Transverse colon (tissue), 4 donors: ENCODE measurements at regions not wholly inside any gene's neighbourhood (a gene's known extent, or its start where the extent isn't known, plus 50 kb on each side); places are given as distances from the start of the nearest gene placed in this dataset.

Experiments used
- DNase-seq: peaks from one replicate; pipeline ENCODE4 v3.0.0-alpha.2; 2019
- H3K27ac ChIP-seq, 4 donors: fragments of 200-600 bp; sonication (generic); 2 replicates each; pipeline ENCODE4 v1.5.1; 2016 to 2018; ENCODE audit warnings: inconsistent platforms in 4 of 4
- H3K27me3 ChIP-seq: fragments of 200-600 bp; sonication (generic); 2 replicates; pipeline ENCODE4 v1.5.1; 2017; ENCODE audit warnings: inconsistent platforms
- H3K36me3 ChIP-seq, 4 donors: fragments of 200-600 bp; sonication (generic); 2 replicates each; pipeline ENCODE4 v1.5.1; 2017 to 2019; ENCODE audit warnings: inconsistent platforms in 4 of 4
- H3K4me1 ChIP-seq, 4 donors: fragments of 200-600 bp; sonication (generic); 2 replicates each; pipeline ENCODE4 v1.5.1; 2017 to 2020; ENCODE audit warnings: inconsistent platforms in 4 of 4
- H3K4me3 ChIP-seq, 4 donors: fragments of 200-600 bp; sonication (generic); 1 replicate in 1 of 4; 2 replicates in 3 of 4; pipeline versions ENCODE4 v1.5.1 to v1.6.1; 2017 to 2019; ENCODE audit warnings: inconsistent platforms in 4 of 4
- H3K9me3 ChIP-seq, 2 donors: fragments of 200-600 bp; sonication (generic); 2 replicates each; pipeline ENCODE4 v1.5.1; 2017 to 2019; ENCODE audit warnings: inconsistent platforms in 2 of 2
- CTCF ChIP-seq, 5 experiments: fragments of 200-600 bp in 3 of 5; fragments of 450-650 bp in 2 of 5; sonication (generic) in 3 of 5; IDR thresholded peaks; 1 replicate in 2 of 5; 2 replicates in 3 of 5; pipeline ENCODE4 v1.5.1; 2016 to 2017; ENCODE audit warnings: antibody characterized with exemption in 5 of 5, inconsistent platforms in 3 of 5, mild to moderate bottlenecking in 2 of 5, moderate library complexity in 1 of 5
- EP300 ChIP-seq: sonication (generic); formaldehyde crosslinking; IDR thresholded peaks from one replicate; pipeline ENCODE4 v1.6.1; 2017; ENCODE audit warnings: antibody characterized with exemption, low read depth
- POLR2A ChIP-seq: fragments of 450-650 bp; IDR thresholded peaks from one replicate; pipeline ENCODE4 v1.6.1; 2016; ENCODE audit warnings: antibody characterized with exemption, mild to moderate bottlenecking, moderate library complexity
- POLR2AphosphoS5 ChIP-seq, 3 donors: sonication (generic); formaldehyde crosslinking; IDR thresholded peaks; one replicate each; pipeline ENCODE4 v1.6.1; 2016; ENCODE audit warnings: antibody characterized with exemption in 3 of 3
- WGBS, 2 donors: methylation state at CpG; one replicate each; pipeline ENCODE4 v1.1.5; 2018; ENCODE audit warnings: low coverage in 1 of 2; 5-methylcytosine and 5-hydroxymethylcytosine counted together
- in situ Hi-C, 4 donors: fragments of 200-750 bp; cut with MboI; loops; one replicate each; pipeline versions ENCODE4 v1.15.0 to v1.15.1; 2017; ENCODE audit warnings: low sequenced_read_pairs in 3 of 4, low pct_ligation_motif_present in 1 of 4, low pct_unique_long_range_greater_than_20kb in 1 of 4
- intact Hi-C: fragments of 100-400 bp; cut with DNase I; formaldehyde crosslinking; loops from one replicate; pipeline ENCODE4 v1.15.1; 2023; ENCODE audit warnings: low total_unique reads

- in situ Hi-C loops (loop anchor here in 1 of 4 donors (25.0 kb wide), 1 partner anchor 425 kb away; no protein-coding TSS in a partner anchor), intact Hi-C loops (no loop called here)
- Histone ChIP-seq H3K36me3 (no peaks in the 10 kb centered on the region), H3K4me1 (peaks cover 0 to 3% (median 0%) of the 10 kb centered on the region in 4 donors), H3K4me3 (no peak overlapping the region), H3K9me3 (no peaks in the 10 kb centered on the region), H3K27ac (no peak overlapping the region), H3K27me3 (no peaks in the 10 kb centered on the region)
- 41 to 60% methylated on average over 5 to 14 of the region's 14 CpGs for WGBS, 2 donors
- DNase-seq, result no peak
- TF ChIP-seq CTCF (IDR thresholded peaks at IDR 0.05) (no peak), EP300 (no peak), POLR2AphosphoS5 (IDR thresholded peaks at IDR 0.05) (no peak), POLR2A (no peak)
Measured at GRCh38 chr16:86862595-86863280, 284.4 kb downstream of the FOXL1 start.

DNA sequence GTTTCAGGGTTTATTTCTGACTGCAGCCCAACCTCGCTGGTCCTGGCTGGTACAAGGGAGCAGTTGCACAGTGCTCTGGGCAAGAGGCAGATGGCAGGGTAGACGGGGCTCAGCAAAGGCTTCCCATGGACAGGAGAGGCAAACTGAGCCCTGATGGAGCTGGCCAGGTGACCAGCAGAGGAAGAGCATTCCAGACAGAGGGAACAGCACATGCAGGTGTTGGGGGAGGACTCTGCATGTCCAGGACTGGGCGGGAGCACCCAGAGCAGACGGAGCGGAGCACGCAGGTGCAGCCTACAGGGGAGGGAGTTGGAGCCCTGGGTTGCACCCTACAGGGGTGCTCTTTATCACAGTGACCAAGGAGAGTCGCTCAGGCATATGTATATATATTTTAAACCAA lies 285.3 kb downstream of the FOXL1 start:
- Histone ChIP-seq H3K36me3 (no peaks in the 10 kb centered on the region), H3K9me3 (no peaks in the 10 kb centered on the region), H3K27me3 (no peaks in the 10 kb centered on the region), H3K27ac (no peak overlapping the region), H3K4me3 (no peak overlapping the region), H3K4me1 (peaks cover 0 to 3% (median 0%) of the 10 kb centered on the region in 4 donors)
- intact Hi-C loops (no loop called here), in situ Hi-C loops (loop anchor here in 1 of 4 donors (25.0 kb wide), 1 partner anchor 424 kb away; no protein-coding TSS in a partner anchor)
- no peak for TF ChIP-seq CTCF (IDR thresholded peaks at IDR 0.05)
- no peak for TF ChIP-seq POLR2AphosphoS5 (IDR thresholded peaks at IDR 0.05)
- no peak for TF ChIP-seq EP300
- TF ChIP-seq POLR2A, result no peak
- WGBS, 2 donors, result 83 to 100% methylated on average over 1 to 7 of the region's 7 CpGs
- no peak for DNase-seq

GRCh38 chr16:86864586-86864985 lies 286.2 kb downstream of the FOXL1 start:
- H3K9me3 ChIP-seq, result no peaks in the 10 kb centered on the region
- TF ChIP-seq EP300, result no peak
- no peak for TF ChIP-seq POLR2A
- TF ChIP-seq CTCF (IDR thresholded peaks at IDR 0.05), result no peak
- TF ChIP-seq POLR2AphosphoS5 (IDR thresholded peaks at IDR 0.05), result no peak
- H3K27ac ChIP-seq, result no peak overlapping the region
- 92 to 98% methylated on average over 6 of the region's 6 CpGs for WGBS, 2 donors
- intact Hi-C loops, result no loop called here
- peaks cover 0 to 3% (median 0%) of the 10 kb centered on the region in 4 donors for H3K4me1 ChIP-seq
- in situ Hi-C loops, result loop anchor here in 1 of 4 donors (25.0 kb wide), 1 partner anchor 423 kb away; no protein-coding TSS in a partner anchor
- no peak for DNase-seq
- H3K27me3 ChIP-seq, result peaks cover 5% of the 10 kb centered on the region
- no peak overlapping the region for H3K4me3 ChIP-seq
- no peaks in the 10 kb centered on the region for H3K36me3 ChIP-seq

- in situ Hi-C loops (loop anchor here in 1 of 4 donors (25.0 kb wide), 1 partner anchor 421 kb away; no protein-coding TSS in a partner anchor), intact Hi-C loops (no loop called here)
- H3K27ac ChIP-seq, result no peak overlapping the region
- no peak for DNase-seq
- TF ChIP-seq POLR2A, result no peak
- TF ChIP-seq POLR2AphosphoS5 (IDR thresholded peaks at IDR 0.05), result peak in 1 of 3 donors; percentile 15
- TF ChIP-seq CTCF (IDR thresholded peaks at IDR 0.05), result no peak
- peaks cover 6% of the 10 kb centered on the region for H3K27me3 ChIP-seq
- 43 to 64% methylated on average over 5 to 23 of the region's 23 CpGs for WGBS, 2 donors
- H3K4me1 ChIP-seq, result peaks cover 0 to 3% (median 0%) of the 10 kb centered on the region in 4 donors
- no peak overlapping the region for H3K4me3 ChIP-seq
- H3K9me3 ChIP-seq, result no peaks in the 10 kb centered on the region
- no peaks in the 10 kb centered on the region for H3K36me3 ChIP-seq
Measured at GRCh38 chr16:86865851-86866662, 287.7 kb downstream of the FOXL1 start.
